ENCODE measurements at regions not wholly inside any gene's neighbourhood (a gene's known extent, or its start where the extent isn't known, plus 50 kb on each side); places are given as distances from the start of the nearest gene placed in this dataset.

GRCh38 chr3:22920006-22920405, 283.1 kb upstream of the UBE2E2 start:
- TF ChIP-seq, protein P1, sequence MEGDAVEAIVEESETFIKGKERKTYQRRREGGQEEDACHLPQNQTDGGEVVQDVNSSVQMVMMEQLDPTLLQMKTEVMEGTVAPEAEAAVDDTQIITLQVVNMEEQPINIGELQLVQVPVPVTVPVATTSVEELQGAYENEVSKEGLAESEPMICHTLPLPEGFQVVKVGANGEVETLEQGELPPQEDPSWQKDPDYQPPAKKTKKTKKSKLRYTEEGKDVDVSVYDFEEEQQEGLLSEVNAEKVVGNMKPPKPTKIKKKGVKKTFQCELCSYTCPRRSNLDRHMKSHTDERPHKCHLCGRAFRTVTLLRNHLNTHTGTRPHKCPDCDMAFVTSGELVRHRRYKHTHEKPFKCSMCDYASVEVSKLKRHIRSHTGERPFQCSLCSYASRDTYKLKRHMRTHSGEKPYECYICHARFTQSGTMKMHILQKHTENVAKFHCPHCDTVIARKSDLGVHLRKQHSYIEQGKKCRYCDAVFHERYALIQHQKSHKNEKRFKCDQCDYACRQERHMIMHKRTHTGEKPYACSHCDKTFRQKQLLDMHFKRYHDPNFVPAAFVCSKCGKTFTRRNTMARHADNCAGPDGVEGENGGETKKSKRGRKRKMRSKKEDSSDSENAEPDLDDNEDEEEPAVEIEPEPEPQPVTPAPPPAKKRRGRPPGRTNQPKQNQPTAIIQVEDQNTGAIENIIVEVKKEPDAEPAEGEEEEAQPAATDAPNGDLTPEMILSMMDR (IDR thresholded peaks at IDR 0.05) = no peak
- no peak for TF ChIP-seq ZFX (IDR thresholded peaks at IDR 0.05; ENCODE audit: borderline replicate concordance)
- H3K27ac ChIP-seq = no peak overlapping the region

GRCh38 chr3:22922317-22922716, 280.8 kb upstream of the UBE2E2 start:
- no peak overlapping the region for H3K27ac ChIP-seq
- TF ChIP-seq, protein P1 (IDR thresholded peaks at IDR 0.05) = peak; percentile 68
- TF ChIP-seq ZFX (IDR thresholded peaks at IDR 0.05; ENCODE audit: borderline replicate concordance) = no peak

DNA sequence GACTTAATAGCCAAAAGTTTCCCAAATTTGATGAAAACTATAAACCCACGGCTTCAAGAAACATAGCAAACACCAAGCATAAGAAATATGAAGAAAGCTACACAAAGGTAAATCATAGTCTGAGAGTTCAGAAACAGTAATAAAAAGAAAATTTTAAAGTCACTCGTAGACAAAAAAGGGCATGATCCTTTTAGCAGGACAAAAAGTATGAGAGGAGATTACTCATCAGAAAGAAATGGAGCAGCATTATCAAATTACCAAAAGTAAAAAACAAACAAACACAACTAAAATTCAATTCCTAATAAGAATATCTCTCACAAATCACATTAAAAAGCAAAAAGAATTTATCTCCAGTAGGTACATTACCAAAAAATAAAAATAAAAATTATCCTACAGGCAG, 279.4 kb upstream of the UBE2E2 start:
- TF ChIP-seq ZFX (IDR thresholded peaks at IDR 0.05; ENCODE audit: borderline replicate concordance) = no peak
- TF ChIP-seq, protein P1 (IDR thresholded peaks at IDR 0.05) = no peak
- H3K27ac ChIP-seq = no peak overlapping the region

- H3K27ac ChIP-seq = no peak overlapping the region
- TF ChIP-seq, protein P1 (IDR thresholded peaks at IDR 0.05) = no peak
- TF ChIP-seq ZFX (IDR thresholded peaks at IDR 0.05; ENCODE audit: borderline replicate concordance) = no peak
These were observed 274.7 kb upstream of the UBE2E2 start for GRCh38 chr3:22928216-22929110.

DNA sequence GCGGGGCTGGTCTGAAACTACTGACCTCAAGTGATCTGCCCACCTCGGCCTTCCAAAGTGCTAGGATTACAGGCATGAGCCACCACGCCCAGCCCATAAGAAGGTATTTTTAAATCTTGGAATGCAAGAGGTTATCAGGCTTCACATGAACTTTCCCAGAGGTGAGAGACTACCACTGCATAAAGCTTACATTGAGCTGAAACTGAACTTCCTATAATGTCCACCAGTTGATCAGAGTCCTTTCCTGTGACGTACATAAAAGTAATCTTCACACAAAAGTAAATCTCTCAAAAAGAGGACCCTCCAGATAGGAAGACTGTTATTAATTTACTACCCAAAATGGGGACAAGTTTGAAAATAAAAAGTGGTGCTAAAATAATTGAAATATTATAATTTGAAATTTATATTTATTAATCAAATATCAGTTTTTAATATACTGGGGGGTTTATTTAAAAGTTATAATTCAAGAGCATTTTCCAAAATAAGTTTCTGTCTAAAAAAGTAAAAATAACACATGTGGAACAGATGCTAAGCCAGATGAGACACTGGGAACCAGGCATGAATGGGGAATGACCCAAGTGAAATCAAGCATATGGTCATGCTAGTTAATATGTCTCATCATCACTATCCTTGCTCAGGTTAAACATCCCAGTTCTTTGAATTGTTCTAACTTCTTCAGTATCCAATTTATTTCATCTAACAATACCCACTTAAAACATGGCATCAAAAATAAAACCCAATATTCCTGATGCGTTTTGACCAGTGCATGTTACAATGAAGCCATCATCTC, 269.9 kb upstream of the UBE2E2 start:
- TF ChIP-seq, protein P1 (IDR thresholded peaks at IDR 0.05) = no peak
- TF ChIP-seq ZFX (IDR thresholded peaks at IDR 0.05; ENCODE audit: borderline replicate concordance) = no peak
- no peak overlapping the region for H3K27ac ChIP-seq

- no peak overlapping the region for H3K27ac ChIP-seq
- TF ChIP-seq, protein P1 (IDR thresholded peaks at IDR 0.05) = no peak
- TF ChIP-seq ZFX (IDR thresholded peaks at IDR 0.05; ENCODE audit: borderline replicate concordance) = no peak
These were observed 269.3 kb upstream of the UBE2E2 start for GRCh38 chr3:22933841-22934116.

- no peak overlapping the region for H3K27ac ChIP-seq
- TF ChIP-seq, protein P1 (IDR thresholded peaks at IDR 0.05) = no peak
- TF ChIP-seq ZFX (IDR thresholded peaks at IDR 0.05; ENCODE audit: borderline replicate concordance) = no peak
These were observed 268.1 kb upstream of the UBE2E2 start for GRCh38 chr3:22935040-22935439.

Measured in 22Rv1 (cell line).